C4-2B (cell line): ENCODE measurements at regions not wholly inside any gene's neighbourhood (a gene's known extent, or its start where the extent isn't known, plus 50 kb on each side); places are given as distances from the start of the nearest gene placed in this dataset.

Experiments
- ZFX ChIP-seq: fragments of 450-650 bp; IDR thresholded peaks from 2 replicates; pipeline ENCODE4 v1.6.1; 2017
- TF ChIP-seq, protein P1 (sequence below): fragments of 450-650 bp; conservative IDR thresholded peaks from 2 replicates; pipeline ENCODE4 v1.5.1; 2017; ENCODE audit warnings: mild to moderate bottlenecking

DNA sequence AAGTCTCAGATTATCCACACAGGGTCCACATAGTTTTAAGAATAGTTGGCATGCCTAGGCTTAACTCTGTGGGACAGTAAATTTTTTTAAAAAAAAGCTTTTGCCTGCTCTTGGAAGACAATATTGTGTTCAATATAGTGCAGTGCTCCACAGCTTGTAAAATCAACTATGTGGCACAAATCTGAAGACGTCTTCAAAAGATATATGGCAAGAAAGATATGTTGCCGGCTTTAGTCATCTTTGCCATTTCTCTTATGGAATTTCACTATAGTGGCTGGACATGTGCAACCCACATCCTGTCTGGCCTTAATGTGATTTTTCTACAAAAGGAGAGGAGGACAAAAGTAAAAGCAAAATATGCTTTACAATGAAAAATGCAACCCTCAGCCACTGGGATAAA is 90.5 kb downstream of the MGST1 start:
- TF ChIP-seq, protein P1, sequence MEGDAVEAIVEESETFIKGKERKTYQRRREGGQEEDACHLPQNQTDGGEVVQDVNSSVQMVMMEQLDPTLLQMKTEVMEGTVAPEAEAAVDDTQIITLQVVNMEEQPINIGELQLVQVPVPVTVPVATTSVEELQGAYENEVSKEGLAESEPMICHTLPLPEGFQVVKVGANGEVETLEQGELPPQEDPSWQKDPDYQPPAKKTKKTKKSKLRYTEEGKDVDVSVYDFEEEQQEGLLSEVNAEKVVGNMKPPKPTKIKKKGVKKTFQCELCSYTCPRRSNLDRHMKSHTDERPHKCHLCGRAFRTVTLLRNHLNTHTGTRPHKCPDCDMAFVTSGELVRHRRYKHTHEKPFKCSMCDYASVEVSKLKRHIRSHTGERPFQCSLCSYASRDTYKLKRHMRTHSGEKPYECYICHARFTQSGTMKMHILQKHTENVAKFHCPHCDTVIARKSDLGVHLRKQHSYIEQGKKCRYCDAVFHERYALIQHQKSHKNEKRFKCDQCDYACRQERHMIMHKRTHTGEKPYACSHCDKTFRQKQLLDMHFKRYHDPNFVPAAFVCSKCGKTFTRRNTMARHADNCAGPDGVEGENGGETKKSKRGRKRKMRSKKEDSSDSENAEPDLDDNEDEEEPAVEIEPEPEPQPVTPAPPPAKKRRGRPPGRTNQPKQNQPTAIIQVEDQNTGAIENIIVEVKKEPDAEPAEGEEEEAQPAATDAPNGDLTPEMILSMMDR = no peak
- no peak for TF ChIP-seq ZFX
